Chondrocyte (in vitro differentiated cells): ENCODE measurements at regions not wholly inside any gene's neighbourhood (a gene's known extent, or its start where the extent isn't known, plus 50 kb on each side); places are given as distances from the start of the nearest gene placed in this dataset.
A peak's percentile ranks its signal among the peaks of the same experiment; 100 is the strongest.

Experiments
- DNase-seq: peaks from one replicate; pipeline ENCODE4 v3.0.0; 2021; ENCODE audit warnings: mixed read lengths, low spot score
- H3K27ac Mint-ChIP-seq: one replicate; pipeline ENCODE4 v1.8.0; 2021; ENCODE audit warnings: mild to moderate bottlenecking, moderate library complexity, mixed read lengths; ENCODE audit not compliant: unreplicated experiment
- H3K27me3 Mint-ChIP-seq: 2 replicates; pipeline ENCODE4 v1.8.0; 2021; ENCODE audit warnings: low read depth, mixed read lengths
- H3K36me3 Mint-ChIP-seq: 2 replicates; pipeline ENCODE4 v1.8.0; 2021; ENCODE audit warnings: low read depth, mixed read lengths
- H3K4me1 Mint-ChIP-seq: 2 replicates; pipeline ENCODE4 v1.8.0; 2021; ENCODE audit warnings: low read depth, mild to moderate bottlenecking, mixed read lengths
- H3K4me3 Mint-ChIP-seq: one replicate; pipeline ENCODE4 v1.8.0; 2021; ENCODE audit warnings: mild to moderate bottlenecking, moderate library complexity, mixed read lengths; ENCODE audit not compliant: unreplicated experiment
- H3K9me3 Mint-ChIP-seq: 2 replicates; pipeline ENCODE4 v1.8.0; 2021; ENCODE audit warnings: low read depth, mixed read lengths
- TF ChIP-seq, protein P1 (sequence below): fragments of 200-600 bp; sonication (generic); IDR thresholded peaks from 2 replicates; pipeline ENCODE4 v1.5.0; 2021; ENCODE audit warnings: antibody characterized with exemption, mild to moderate bottlenecking, moderate library complexity

DNA sequence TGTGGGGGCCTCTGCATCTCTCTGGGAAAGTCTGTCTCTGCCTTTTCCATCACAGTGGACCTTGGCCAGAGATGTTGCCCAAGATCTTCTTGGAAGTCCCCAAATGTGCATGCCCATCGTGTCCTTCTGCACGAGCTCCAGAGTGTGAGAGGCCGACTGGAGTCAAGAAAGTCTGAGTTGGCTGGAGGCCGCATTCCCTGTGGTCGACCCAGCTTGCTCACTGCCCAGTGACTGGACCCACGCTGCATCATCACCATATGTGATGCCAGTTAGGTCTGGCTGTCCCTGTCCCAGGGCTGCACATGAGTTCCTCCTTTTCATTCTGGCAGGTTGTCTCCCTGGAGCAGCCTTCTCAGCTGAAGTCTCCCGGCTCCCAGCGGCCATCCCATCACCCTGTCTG, 93.8 kb downstream of the ARL4C start:
- H3K27me3 Mint-ChIP-seq = no peaks in the 10 kb centered on the region
- H3K4me3 Mint-ChIP-seq = no peak overlapping the region
- H3K36me3 Mint-ChIP-seq = no peaks in the 10 kb centered on the region
- H3K4me1 Mint-ChIP-seq = peaks cover 17% of the 10 kb centered on the region
- H3K9me3 Mint-ChIP-seq = peaks cover 4% of the 10 kb centered on the region
- H3K27ac Mint-ChIP-seq = no peak overlapping the region
- TF ChIP-seq, protein P1, sequence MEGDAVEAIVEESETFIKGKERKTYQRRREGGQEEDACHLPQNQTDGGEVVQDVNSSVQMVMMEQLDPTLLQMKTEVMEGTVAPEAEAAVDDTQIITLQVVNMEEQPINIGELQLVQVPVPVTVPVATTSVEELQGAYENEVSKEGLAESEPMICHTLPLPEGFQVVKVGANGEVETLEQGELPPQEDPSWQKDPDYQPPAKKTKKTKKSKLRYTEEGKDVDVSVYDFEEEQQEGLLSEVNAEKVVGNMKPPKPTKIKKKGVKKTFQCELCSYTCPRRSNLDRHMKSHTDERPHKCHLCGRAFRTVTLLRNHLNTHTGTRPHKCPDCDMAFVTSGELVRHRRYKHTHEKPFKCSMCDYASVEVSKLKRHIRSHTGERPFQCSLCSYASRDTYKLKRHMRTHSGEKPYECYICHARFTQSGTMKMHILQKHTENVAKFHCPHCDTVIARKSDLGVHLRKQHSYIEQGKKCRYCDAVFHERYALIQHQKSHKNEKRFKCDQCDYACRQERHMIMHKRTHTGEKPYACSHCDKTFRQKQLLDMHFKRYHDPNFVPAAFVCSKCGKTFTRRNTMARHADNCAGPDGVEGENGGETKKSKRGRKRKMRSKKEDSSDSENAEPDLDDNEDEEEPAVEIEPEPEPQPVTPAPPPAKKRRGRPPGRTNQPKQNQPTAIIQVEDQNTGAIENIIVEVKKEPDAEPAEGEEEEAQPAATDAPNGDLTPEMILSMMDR = no peak
- no peak for DNase-seq

DNA sequence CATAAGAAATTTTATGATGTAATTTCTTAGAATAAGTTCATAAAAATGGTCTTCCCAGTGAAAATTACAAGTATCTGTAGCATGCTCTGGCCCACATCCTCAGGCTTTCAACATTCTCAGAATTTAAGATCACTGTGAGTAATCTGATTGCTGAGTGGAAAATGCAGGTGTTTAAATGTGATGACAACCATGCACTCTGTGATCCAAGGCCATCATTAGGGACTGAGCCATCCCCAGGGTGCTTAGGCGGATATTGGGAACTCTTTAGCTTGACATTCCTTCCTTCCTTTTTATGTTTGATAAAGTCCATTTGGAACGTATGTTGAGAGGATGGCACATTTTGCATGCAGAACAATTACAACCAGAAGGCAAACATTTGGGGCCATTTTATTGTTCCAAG, 95.5 kb downstream of the ARL4C start:
- Mint-ChIP-seq H3K27me3 (no peaks in the 10 kb centered on the region), H3K4me1 (peaks cover 17% of the 10 kb centered on the region), H3K4me3 (no peak overlapping the region), H3K9me3 (peaks cover 4% of the 10 kb centered on the region), H3K36me3 (no peaks in the 10 kb centered on the region), H3K27ac (no peak overlapping the region)
- DNase-seq = no peak
- TF ChIP-seq, protein P1 = no peak

DNA sequence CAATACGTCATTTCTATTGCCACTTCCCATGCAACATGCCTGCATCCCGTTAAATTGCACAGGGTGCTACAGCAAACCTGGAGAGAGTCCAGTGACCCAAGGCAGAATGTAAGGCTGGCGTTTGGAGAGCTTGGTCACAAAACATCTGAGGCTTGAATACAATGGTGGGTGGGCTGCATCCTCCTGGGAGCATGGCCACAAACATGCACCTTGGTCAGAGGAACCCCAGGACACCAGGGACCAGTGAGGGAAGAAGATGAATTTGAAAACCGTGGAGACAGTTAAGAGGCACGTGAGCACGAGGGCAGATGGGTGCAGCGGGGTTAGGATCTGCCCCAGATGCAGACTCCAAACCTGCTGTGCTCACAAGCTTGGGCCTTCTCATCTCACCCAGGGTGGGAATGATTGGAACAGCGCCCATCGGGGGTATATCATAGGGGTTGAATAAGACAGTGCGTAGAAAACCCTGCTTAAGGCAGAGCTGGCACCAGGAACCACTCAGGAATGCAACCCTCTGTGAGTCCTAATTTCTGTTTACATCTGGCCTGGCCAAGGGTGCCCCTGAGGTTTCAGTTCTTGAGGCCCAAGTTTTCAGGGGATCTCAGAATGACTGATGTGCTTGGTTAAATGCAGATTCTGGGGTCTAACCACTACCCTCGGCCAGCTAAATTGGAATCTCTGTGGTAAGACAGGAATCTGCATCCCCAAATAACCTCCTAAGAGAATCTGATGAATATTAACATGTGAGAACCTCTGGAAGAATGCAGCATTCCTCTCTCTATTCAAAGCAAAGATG, 97.2 kb downstream of the ARL4C start:
- H3K27me3 Mint-ChIP-seq = no peaks in the 10 kb centered on the region
- H3K4me3 Mint-ChIP-seq = no peak overlapping the region
- H3K9me3 Mint-ChIP-seq = peaks cover 4% of the 10 kb centered on the region
- H3K27ac Mint-ChIP-seq = peak overlapping the region; percentile 71
- peaks cover 20% of the 10 kb centered on the region for H3K4me1 Mint-ChIP-seq
- H3K36me3 Mint-ChIP-seq = no peaks in the 10 kb centered on the region
- TF ChIP-seq, protein P1 = no peak
- no peak for DNase-seq

DNA sequence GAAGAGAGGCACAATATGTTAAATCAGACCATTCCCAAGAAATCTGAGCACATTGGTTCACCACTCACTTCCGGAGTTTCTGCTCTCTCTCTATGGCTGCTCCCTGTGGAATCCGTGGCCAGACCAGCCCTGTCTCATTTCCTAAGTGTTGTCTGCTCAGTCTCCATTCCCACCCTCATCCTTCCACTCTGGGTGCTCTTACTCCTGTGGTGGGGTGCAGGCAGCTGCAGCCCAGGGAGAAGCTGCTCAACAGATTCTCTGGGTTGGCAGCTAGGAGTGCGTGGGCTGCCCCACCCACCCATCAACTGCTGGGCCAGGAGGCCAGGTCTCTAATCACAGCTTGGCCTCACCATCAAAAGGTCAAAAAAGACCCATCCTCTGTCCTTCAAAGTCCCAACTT, 98.3 kb downstream of the ARL4C start:
- TF ChIP-seq, protein P1 = no peak
- Mint-ChIP-seq H3K36me3 (no peaks in the 10 kb centered on the region), H3K27ac (no peak overlapping the region), H3K4me3 (no peak overlapping the region), H3K4me1 (peaks cover 25% of the 10 kb centered on the region), H3K27me3 (no peaks in the 10 kb centered on the region), H3K9me3 (peaks cover 4% of the 10 kb centered on the region)
- no peak for DNase-seq

DNA sequence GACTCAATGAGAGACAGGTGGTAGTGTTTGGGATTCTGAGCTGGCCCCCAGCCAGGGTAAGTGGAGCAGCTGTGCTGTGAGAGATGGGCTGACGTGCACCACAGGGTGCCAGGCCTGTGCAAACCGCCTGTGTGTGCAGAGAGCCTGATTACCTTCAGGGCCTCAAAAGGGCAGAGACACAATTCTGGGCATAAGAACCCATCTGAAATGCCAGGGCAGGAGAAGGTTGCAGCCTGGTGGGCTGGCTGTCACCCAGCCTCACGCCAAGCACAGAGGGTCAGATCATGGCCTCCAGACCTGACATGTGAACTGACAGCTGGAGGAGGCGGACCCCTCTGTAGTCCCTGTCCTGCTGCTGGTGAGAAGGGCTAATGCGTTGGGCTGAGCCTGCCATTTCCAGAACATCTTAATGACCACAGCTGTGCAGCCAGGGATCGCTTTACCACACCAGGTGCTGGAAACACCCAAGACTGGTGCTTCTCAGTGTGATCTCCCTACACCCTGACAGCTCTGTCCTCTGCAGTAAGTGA, 100.9 kb downstream of the ARL4C start:
- Mint-ChIP-seq H3K4me3 (no peak overlapping the region), H3K4me1 (peaks cover 25% of the 10 kb centered on the region), H3K36me3 (no peaks in the 10 kb centered on the region), H3K27me3 (no peaks in the 10 kb centered on the region), H3K9me3 (peaks cover 6% of the 10 kb centered on the region), H3K27ac (no peak overlapping the region)
- DNase-seq = no peak
- TF ChIP-seq, protein P1 = no peak
